LoVo (cell line): ENCODE measurements at regions not wholly inside any gene's neighbourhood (a gene's known extent, or its start where the extent isn't known, plus 50 kb on each side); places are given as distances from the start of the nearest gene placed in this dataset.

Experiments used
- DNase-seq: peaks from one replicate; pipeline ENCODE4 v3.0.0-alpha.2; 2016; ENCODE audit warnings: low spot score

GRCh38 chr3:7913283-7913682, 588.3 kb upstream of the LMCD1 start:
- DNase-seq: no peak

- no peak for DNase-seq
These were observed 586.3 kb upstream of the LMCD1 start for GRCh38 chr3:7915356-7915755.

GRCh38 chr3:7917443-7918151, 584.0 kb upstream of the LMCD1 start:
- no peak for DNase-seq

GRCh38 chr3:7920211-7920610, 581.4 kb upstream of the LMCD1 start:
- no peak for DNase-seq

GRCh38 chr3:7924228-7924627, 577.4 kb upstream of the LMCD1 start:
- DNase-seq: no peak

- no peak for DNase-seq
These were observed 574.6 kb upstream of the LMCD1 start for GRCh38 chr3:7927015-7927414.

GRCh38 chr3:7927864-7928263, 573.8 kb upstream of the LMCD1 start:
- no peak for DNase-seq

GRCh38 chr3:7929319-7929889, 572.2 kb upstream of the LMCD1 start:
- no peak for DNase-seq

GRCh38 chr3:7934362-7934761, 567.3 kb upstream of the LMCD1 start:
- DNase-seq: no peak

GRCh38 chr3:7947930-7948329, 553.7 kb upstream of the LMCD1 start:
- DNase-seq: no peak

GRCh38 chr3:7950890-7951289, 550.7 kb upstream of the LMCD1 start:
- DNase-seq: no peak

GRCh38 chr3:7953449-7954014, 548.1 kb upstream of the LMCD1 start:
- no peak for DNase-seq

- DNase-seq: no peak
These were observed 544.6 kb upstream of the LMCD1 start for GRCh38 chr3:7957024-7957423.

GRCh38 chr3:7959094-7959493, 542.5 kb upstream of the LMCD1 start:
- DNase-seq: no peak

- no peak for DNase-seq
These were observed 541.0 kb upstream of the LMCD1 start for GRCh38 chr3:7960601-7961000.

GRCh38 chr3:7962301-7962700, 539.3 kb upstream of the LMCD1 start:
- no peak for DNase-seq

- DNase-seq: no peak
These were observed 536.7 kb upstream of the LMCD1 start for GRCh38 chr3:7964899-7965298.

GRCh38 chr3:7973006-7973405, 528.6 kb upstream of the LMCD1 start:
- no peak for DNase-seq

GRCh38 chr3:7977245-7978086, 524.2 kb upstream of the LMCD1 start:
- no peak for DNase-seq

- DNase-seq: no peak
These were observed 523.6 kb upstream of the LMCD1 start for GRCh38 chr3:7978087-7978422.

- no peak for DNase-seq
These were observed 519.5 kb upstream of the LMCD1 start for GRCh38 chr3:7982126-7982525.

GRCh38 chr3:7999384-7999783, 502.2 kb upstream of the LMCD1 start:
- DNase-seq: no peak

GRCh38 chr3:8001307-8001706, 500.3 kb upstream of the LMCD1 start:
- no peak for DNase-seq
